Islet of Langerhans (tissue), 1 donor: ENCODE measurements at regions not wholly inside any gene's neighbourhood (a gene's known extent, or its start where the extent isn't known, plus 50 kb on each side); places are given as distances from the start of the nearest gene placed in this dataset.
"Not testable (repeated sequence)": the region's sequence is repeated elsewhere in the genome, so short reads cannot be mapped to it uniquely, and the experiment has no call there.

Experiments
- FAIRE-seq: peaks from one replicate; lab custom pipeline; 2011; peaks lifted over from hg19 to GRCh38; lab: Jason Lieb, UNC

- FAIRE-seq = no peak
Observed at GRCh38 chr7:138317044-138317596, 142.9 kb upstream of the TRIM24 start.

GRCh38 chr7:138324941-138325340 lies 135.1 kb upstream of the TRIM24 start:
- FAIRE-seq = no peak

- no peak for FAIRE-seq
Observed at GRCh38 chr7:138325434-138325833, 134.6 kb upstream of the TRIM24 start.

DNA sequence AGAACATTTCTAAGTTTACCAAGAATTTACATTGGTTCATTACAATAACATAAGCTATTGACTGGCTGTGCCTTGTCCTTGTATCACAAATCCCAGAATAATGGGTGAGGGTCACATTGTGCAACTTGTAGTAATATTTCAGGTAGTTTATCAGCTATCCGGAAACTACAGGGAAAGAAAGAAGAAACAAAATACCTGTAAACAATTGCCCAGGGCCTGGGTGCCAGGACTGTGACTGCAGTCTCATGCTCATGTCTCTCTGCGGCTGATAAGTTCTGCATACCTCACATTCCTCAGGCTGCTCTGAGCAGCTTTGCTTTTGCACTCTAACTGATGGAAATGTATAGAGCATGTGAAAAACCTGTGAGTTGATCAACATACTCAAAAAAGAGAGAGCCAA lies 131.8 kb upstream of the TRIM24 start:
- FAIRE-seq = no peak

GRCh38 chr7:138332850-138333249 lies 127.2 kb upstream of the TRIM24 start:
- not testable (repeated sequence) for FAIRE-seq

- FAIRE-seq = no peak
Observed at GRCh38 chr7:138338361-138338760, 121.7 kb upstream of the TRIM24 start.

GRCh38 chr7:138339229-138339628 lies 120.8 kb upstream of the TRIM24 start:
- FAIRE-seq = not testable (repeated sequence)

- FAIRE-seq = no peak
Observed at GRCh38 chr7:138342990-138343389, 117.1 kb upstream of the TRIM24 start.

- no peak for FAIRE-seq
Observed at GRCh38 chr7:138345567-138345966, 114.5 kb upstream of the TRIM24 start.

- no peak for FAIRE-seq
Observed at GRCh38 chr7:138346975-138347374, 113.1 kb upstream of the TRIM24 start.

DNA sequence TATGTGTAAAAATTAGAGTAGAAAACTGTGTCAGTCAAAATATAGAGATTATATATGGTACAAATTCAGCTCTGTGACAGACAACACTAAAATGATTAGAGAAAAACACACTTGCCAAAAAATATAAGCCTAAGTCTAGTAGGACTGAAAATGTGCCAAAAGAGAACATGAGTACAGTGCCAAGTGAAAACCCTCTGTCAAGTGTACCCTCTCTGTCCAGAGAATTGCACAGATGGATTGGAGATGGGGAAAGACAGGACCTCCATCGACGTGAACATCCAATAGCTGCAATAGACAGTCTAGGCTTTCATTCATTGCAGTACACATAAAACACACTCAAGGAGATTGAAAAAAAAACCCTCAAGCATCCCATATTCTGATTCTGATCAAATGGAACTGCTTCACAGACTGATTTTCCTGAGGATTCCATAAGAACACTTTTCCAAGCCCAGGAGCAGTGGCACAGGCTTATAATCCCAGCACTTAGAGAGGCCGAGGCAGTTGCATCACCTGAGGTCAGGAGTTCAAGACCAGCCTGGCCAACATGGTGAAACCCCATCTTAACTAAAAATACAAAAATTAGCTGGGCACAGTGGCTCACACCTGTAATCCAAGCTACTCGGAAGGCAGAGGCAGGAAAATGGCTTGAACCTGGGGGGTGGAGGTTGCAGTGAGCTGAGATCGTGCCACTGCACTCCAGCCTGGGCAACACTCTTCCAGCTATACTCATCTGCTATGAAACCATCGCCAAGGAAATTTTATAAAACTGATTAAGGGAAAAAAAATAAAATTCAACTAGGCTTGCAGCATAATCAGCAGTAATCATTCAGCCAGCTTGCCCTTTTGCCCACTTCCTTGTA lies 110.0 kb upstream of the TRIM24 start:
- no peak for FAIRE-seq

- no peak for FAIRE-seq
Observed at GRCh38 chr7:138350701-138351357, 109.2 kb upstream of the TRIM24 start.

DNA sequence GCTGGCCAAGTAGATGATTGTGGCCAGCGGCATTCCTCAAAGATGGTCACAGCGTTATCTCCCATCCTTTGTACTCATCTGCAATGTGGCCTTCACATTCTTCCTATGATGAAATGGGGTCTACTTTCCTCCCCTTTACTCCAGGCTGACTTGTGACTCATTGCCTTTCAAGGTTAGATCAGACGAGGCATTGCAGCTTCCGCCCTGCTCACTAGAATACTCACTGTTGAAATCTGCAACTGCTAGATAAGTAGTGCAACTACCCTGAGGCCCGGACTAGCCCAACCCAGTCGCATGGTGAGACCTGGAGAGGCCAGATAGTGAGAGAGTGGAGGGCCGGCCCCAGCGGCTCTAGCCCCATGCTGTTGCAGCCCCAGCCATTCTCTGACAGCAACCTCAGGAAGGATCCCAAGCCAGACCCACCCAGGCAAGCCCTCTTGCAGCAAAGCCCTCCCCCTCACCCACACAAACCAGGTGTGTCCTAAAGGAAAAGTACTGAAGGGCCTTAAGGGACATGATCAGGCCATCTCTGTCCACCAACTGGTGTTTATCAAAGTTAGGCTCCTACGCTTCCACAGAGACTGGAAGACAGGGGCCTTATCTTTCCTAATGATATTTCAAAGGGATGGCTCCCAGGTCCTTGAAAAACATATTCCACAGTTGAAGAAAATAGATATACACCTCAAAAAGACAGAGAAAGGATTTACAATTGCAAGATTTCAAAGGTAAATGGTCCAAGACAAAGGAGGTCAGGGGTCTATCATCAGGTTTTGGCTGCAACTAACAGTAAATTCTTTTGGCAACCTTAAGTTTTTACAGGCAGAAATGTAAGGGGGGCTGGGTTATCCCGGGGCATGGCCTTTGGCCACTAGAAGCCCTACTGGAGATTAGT lies 107.2 kb upstream of the TRIM24 start:
- FAIRE-seq = no peak

- no peak for FAIRE-seq
Observed at GRCh38 chr7:138354066-138354465, 106.0 kb upstream of the TRIM24 start.

DNA sequence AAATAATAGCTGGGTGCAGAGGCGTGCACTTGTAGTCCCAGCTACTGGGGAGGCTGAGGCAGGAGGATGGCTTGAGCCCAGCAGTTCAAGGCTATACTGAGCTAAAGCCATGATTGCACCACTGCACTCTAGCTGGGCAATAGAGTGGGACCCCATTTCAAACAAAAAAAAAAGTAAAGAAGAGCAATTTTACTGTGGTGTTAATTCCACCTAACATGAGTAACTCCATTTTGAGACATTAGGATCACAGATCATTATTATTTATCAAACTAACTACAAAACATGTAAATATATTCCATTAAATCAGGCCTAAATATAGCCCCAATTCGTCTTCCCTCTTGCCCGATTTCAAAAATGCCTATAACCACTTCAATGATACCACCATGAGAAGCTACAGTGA lies 104.8 kb upstream of the TRIM24 start:
- FAIRE-seq = no peak

DNA sequence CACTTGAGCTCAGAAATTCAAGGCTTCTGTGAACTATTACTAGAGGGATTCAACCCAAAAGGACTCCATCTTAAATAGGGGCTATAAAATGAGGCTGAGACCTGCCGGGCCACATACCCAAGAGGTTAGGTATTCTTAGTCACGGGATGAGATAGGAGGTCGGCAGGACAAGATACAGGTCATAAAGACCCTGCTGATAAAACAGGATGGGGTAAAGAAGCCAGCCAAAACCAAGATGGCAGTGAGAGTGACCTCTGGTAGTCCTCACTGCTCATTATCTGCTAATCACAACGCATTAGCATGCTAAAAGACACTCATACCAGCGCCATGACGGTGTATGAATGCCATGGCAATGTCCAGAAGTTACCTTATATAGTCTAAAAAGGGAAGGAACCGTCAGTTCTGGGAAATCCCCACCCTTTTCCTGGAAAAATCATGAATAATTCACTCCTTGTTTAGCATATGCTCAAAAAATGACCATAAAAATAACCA lies 101.2 kb upstream of the TRIM24 start:
- no peak for FAIRE-seq

GRCh38 chr7:138359870-138360559 lies 100.0 kb upstream of the TRIM24 start:
- FAIRE-seq = no peak

GRCh38 chr7:138363721-138364120 lies 96.3 kb upstream of the TRIM24 start:
- FAIRE-seq = no peak

DNA sequence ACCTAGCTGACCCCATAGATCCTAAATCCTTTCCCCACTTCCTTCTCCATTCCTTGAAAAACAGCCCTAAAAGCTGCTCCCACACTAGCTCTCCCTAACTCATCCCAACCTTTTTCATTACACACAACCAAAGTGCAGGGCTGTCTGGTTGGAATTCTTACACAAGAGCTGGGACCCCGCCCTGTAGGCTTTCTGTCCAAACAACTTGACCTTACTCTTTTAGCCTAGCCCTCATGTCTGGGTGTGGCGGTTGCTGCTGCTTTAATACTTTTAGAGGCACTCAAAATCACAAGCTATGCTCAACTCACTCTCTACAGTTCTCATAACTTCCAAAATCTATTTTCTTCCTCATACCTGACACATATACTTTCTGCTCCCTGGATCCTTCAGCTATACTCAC lies 93.9 kb upstream of the TRIM24 start:
- FAIRE-seq = not testable (repeated sequence)

GRCh38 chr7:138366676-138367075 lies 93.4 kb upstream of the TRIM24 start:
- FAIRE-seq = not testable (repeated sequence)

- FAIRE-seq = no peak
Observed at GRCh38 chr7:138369797-138370196, 90.3 kb upstream of the TRIM24 start.

DNA sequence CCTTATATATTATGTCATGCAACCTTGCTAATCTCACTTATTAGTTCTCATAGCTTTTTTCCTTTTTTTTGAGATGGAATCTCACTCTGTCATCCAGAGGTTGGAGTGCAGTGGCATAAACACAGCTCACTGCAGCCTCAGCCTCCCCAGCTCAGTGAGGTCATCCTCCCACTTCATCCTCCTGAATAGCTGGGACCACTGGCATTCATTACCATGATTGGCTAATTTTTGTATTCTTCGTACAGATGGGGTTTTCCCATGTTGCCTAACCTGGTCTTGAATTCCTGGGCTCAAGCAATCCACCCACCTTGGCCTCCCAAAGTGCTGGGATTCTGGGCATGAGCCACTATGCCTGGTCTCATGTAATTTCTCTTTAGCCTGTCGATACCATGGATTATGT lies 89.1 kb upstream of the TRIM24 start:
- FAIRE-seq = no peak
